ENCODE measurements at regions not wholly inside any gene's neighbourhood (a gene's known extent, or its start where the extent isn't known, plus 50 kb on each side); places are given as distances from the start of the nearest gene placed in this dataset.

- TF ChIP-seq, protein P1, sequence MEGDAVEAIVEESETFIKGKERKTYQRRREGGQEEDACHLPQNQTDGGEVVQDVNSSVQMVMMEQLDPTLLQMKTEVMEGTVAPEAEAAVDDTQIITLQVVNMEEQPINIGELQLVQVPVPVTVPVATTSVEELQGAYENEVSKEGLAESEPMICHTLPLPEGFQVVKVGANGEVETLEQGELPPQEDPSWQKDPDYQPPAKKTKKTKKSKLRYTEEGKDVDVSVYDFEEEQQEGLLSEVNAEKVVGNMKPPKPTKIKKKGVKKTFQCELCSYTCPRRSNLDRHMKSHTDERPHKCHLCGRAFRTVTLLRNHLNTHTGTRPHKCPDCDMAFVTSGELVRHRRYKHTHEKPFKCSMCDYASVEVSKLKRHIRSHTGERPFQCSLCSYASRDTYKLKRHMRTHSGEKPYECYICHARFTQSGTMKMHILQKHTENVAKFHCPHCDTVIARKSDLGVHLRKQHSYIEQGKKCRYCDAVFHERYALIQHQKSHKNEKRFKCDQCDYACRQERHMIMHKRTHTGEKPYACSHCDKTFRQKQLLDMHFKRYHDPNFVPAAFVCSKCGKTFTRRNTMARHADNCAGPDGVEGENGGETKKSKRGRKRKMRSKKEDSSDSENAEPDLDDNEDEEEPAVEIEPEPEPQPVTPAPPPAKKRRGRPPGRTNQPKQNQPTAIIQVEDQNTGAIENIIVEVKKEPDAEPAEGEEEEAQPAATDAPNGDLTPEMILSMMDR (IDR thresholded peaks at IDR 0.05; ENCODE audit: insufficient read depth, low read depth, low read length): no peak
- TF ChIP-seq EZH2 (IDR thresholded peaks at IDR 0.05; ENCODE audit: insufficient read depth, low read length): no peak
These were observed 147.8 kb upstream of the ATP2B1 start for GRCh38 chr12:89856431-89856830.
